ENCODE measurements at regions not wholly inside any gene's neighbourhood (a gene's known extent, or its start where the extent isn't known, plus 50 kb on each side); places are given as distances from the start of the nearest gene placed in this dataset.

- TF ChIP-seq USF2 (IDR thresholded peaks at IDR 0.05; ENCODE audit: borderline replicate concordance, low read depth, low read length) (no peak), YY1 (IDR thresholded peaks at IDR 0.05; ENCODE audit: low read depth) (no peak), RAD21 (IDR thresholded peaks at IDR 0.05; ENCODE audit: low read length) (no peak), GATA2 (CRISPR knock-in tag; IDR thresholded peaks at IDR 0.05) (no peak), IRF3 (IDR thresholded peaks at IDR 0.05; ENCODE audit: low read depth, low read length) (no peak), EP300 (IDR thresholded peaks at IDR 0.05; ENCODE audit: borderline replicate concordance in 1 of 2, low read depth in 1 of 2, low read length in 1 of 2) (no peak)
Measured at GRCh38 chr1:172882385-172882784, 168.4 kb downstream of the TNFSF18 start (continued).

GRCh38 chr1:172882791-172883386 lies 167.9 kb downstream of the TNFSF18 start:
- no peak for DNase-seq
- Histone ChIP-seq H3K36me3 (replicated peaks in 1 of 2; ENCODE audit: control insufficient read depth in 1 of 2, insufficient read depth in 2 of 2, low read length in 1 of 2) (no peaks in the 10 kb centered on the region), H3K4me3 (ENCODE audit: low read depth in 2 of 2, low read length in 1 of 2) (no peak overlapping the region), H3F3A (replicated peaks; ENCODE audit: insufficient read depth) (no peaks in the 10 kb centered on the region), H3K4me1 (ENCODE audit: control insufficient read depth in 1 of 2, insufficient read depth in 2 of 2, low read depth in 1 of 2, low read length in 1 of 2) (peaks cover 2 to 8% of the 10 kb centered on the region in 2 experiments; a peak in 3 of 4 replicates), H3K27ac (ENCODE audit: low read depth in 2 of 2, low read length in 1 of 2) (no peak overlapping the region), H3K9me3 (no peaks in the 10 kb centered on the region; the same call in 1 of the 2 replicates), H3K9me2 (no peaks in the 10 kb centered on the region), H2AFZ (ENCODE audit: low read depth) (no peak overlapping the region; the same call in 1 of the 2 replicates), H3K79me2 (ENCODE audit: insufficient read depth) (no peaks in the 10 kb centered on the region), H3K27me3 (ENCODE audit: insufficient read depth) (no peaks in the 10 kb centered on the region), H3K9ac (no peak overlapping the region), H4K20me1 (ENCODE audit: insufficient read depth) (no peaks in the 10 kb centered on the region), H3K4me2 (no peak overlapping the region)
- POLR2A ChIA-PET = no interaction called here
- CTCF ChIA-PET = no interaction called here
- WGBS (ENCODE audit: low lambda C conversion rate) = 85% methylated on average over 6 of the region's 6 CpGs
- no peak for TF ChIP-seq REST (IDR thresholded peaks at IDR 0.05; ENCODE audit: low read depth, low read length)
- TF ChIP-seq FOXM1 (IDR thresholded peaks at IDR 0.05; ENCODE audit: low read depth) = no peak
- no peak for TF ChIP-seq MAX (IDR thresholded peaks at IDR 0.05; ENCODE audit: low read depth)
- TF ChIP-seq MXI1 (IDR thresholded peaks at IDR 0.05; ENCODE audit: low read depth, low read length) = no peak
- TF ChIP-seq TAF1 (IDR thresholded peaks at IDR 0.05; ENCODE audit: borderline replicate concordance, low read depth, low read length) = no peak
- no peak for TF ChIP-seq RXRA (IDR thresholded peaks at IDR 0.05; ENCODE audit: borderline replicate concordance, low read depth)
- no peak for TF ChIP-seq RCOR1 (IDR thresholded peaks at IDR 0.05; ENCODE audit: low read length)

All from SK-N-SH (cell line).